GM23338 (cell line): ENCODE measurements at regions not wholly inside any gene's neighbourhood (a gene's known extent, or its start where the extent isn't known, plus 50 kb on each side); places are given as distances from the start of the nearest gene placed in this dataset.

Experiments
- ATAC-seq: fragments of 200-7000 bp; cut with Tn5 transposase; 3 replicates; pipeline ENCODE4 v1.9.1; 2020
- DNase-seq: peaks from one replicate; pipeline ENCODE4 v3.0.0-alpha.2; 2015; ENCODE audit warnings: low spot score
- H2AFZ ChIP-seq: fragments of 200-600 bp; sonication (generic); 2 replicates; pipeline ENCODE4 v1.8.0; 2016; ENCODE audit warnings: antibody characterized with exemption, mild to moderate bottlenecking, moderate library complexity
- H3F3A ChIP-seq: fragments of 200-600 bp; sonication (generic); replicated peaks from 2 replicates; pipeline ENCODE4 v1.8.0; 2017; ENCODE audit warnings: antibody characterized with exemption, mixed run types, low read depth
- H3K27ac ChIP-seq: fragments of 200-600 bp; sonication (generic); 2 replicates; pipeline ENCODE4 v1.6.1; 2016; ENCODE audit warnings: low read depth
- H3K27me3 ChIP-seq: fragments of 200-600 bp; sonication (generic); 2 replicates; pipeline ENCODE4 v1.8.0; 2016; ENCODE audit warnings: mild to moderate bottlenecking, mixed run types, moderate library complexity; ENCODE audit not compliant: insufficient read depth
- H3K36me3 ChIP-seq: fragments of 200-600 bp; sonication (generic); 2 replicates; pipeline ENCODE4 v1.8.0; 2016; ENCODE audit warnings: mild to moderate bottlenecking; ENCODE audit not compliant: insufficient read depth
- H3K4me1 ChIP-seq: fragments of 200-600 bp; sonication (generic); 2 replicates; pipeline ENCODE4 v1.8.0; 2016; ENCODE audit warnings: mild to moderate bottlenecking, moderate library complexity; ENCODE audit not compliant: insufficient read depth
- H3K4me2 ChIP-seq: fragments of 200-600 bp; sonication (generic); 2 replicates; pipeline ENCODE4 v1.7.1; 2017; ENCODE audit warnings: mixed run types
- H3K4me3 ChIP-seq: fragments of 200-600 bp; sonication (generic); 2 replicates; pipeline ENCODE4 v1.6.1; 2016; ENCODE audit warnings: mixed run types
- H3K79me2 ChIP-seq: fragments of 200-600 bp; sonication (generic); replicated peaks from 2 replicates; pipeline ENCODE4 v1.8.0; 2017; ENCODE audit warnings: mild to moderate bottlenecking; ENCODE audit not compliant: insufficient read depth
- H3K9me2 ChIP-seq: fragments of 200-600 bp; sonication (generic); 2 replicates; pipeline ENCODE4 v1.8.0; 2017; ENCODE audit not compliant: insufficient read depth
- H4K20me1 ChIP-seq: fragments of 200-600 bp; sonication (generic); replicated peaks from 2 replicates; pipeline ENCODE4 v1.8.0; 2017; ENCODE audit warnings: mild to moderate bottlenecking; ENCODE audit not compliant: insufficient read depth
- H3K27ac Mint-ChIP-seq: 2 replicates; pipeline ENCODE4 v1.8.0; 2020; ENCODE audit warnings: inconsistent platforms, mild to moderate bottlenecking, moderate library complexity, mixed read lengths
- H3K27me3 Mint-ChIP-seq: 3 replicates; pipeline ENCODE4 v1.8.0; 2022; ENCODE audit warnings: low read depth, mild to moderate bottlenecking, moderate library complexity, mixed read lengths, inconsistent platforms; ENCODE audit not compliant: insufficient read depth, poor library complexity
- H3K36me3 Mint-ChIP-seq: 3 replicates; pipeline ENCODE4 v1.8.0; 2021; ENCODE audit warnings: low read depth, mild to moderate bottlenecking, inconsistent platforms, moderate library complexity, mixed read lengths
- H3K4me1 Mint-ChIP-seq: 3 replicates; pipeline ENCODE4 v1.8.0; 2020; ENCODE audit warnings: mild to moderate bottlenecking, inconsistent platforms, mixed read lengths
- H3K4me3 Mint-ChIP-seq: 3 replicates; pipeline ENCODE4 v1.8.0; 2021; ENCODE audit warnings: moderate library complexity, mild to moderate bottlenecking, inconsistent platforms, mixed read lengths
- H3K9me3 Mint-ChIP-seq: 3 replicates; pipeline ENCODE4 v1.8.0; 2020; ENCODE audit warnings: moderate library complexity, mild to moderate bottlenecking, inconsistent platforms, mixed read lengths
- EZH2 ChIP-seq: fragments of 200-600 bp; sonication (generic); IDR thresholded peaks from one replicate; pipeline ENCODE4 v1.8.0; 2017; ENCODE audit warnings: antibody characterized with exemption, mild to moderate bottlenecking, low read depth; ENCODE audit not compliant: unreplicated experiment
- JUNB ChIP-seq: IDR thresholded peaks from one replicate; pipeline ENCODE4 v1.6.1; 2016; ENCODE audit warnings: antibody characterized with exemption; ENCODE audit not compliant: unreplicated experiment
- NANOG ChIP-seq: IDR thresholded peaks from 2 replicates; pipeline ENCODE4 v1.6.1; 2016; ENCODE audit warnings: antibody characterized with exemption, borderline replicate concordance
- POLR2AphosphoS5 ChIP-seq: IDR thresholded peaks from 2 replicates; pipeline ENCODE4 v1.6.1; 2016; ENCODE audit warnings: antibody characterized with exemption, low read depth
- TF ChIP-seq, protein P1 (sequence below): IDR thresholded peaks from one replicate; pipeline ENCODE4 v1.6.1; 2018; ENCODE audit warnings: antibody characterized with exemption; ENCODE audit not compliant: unreplicated experiment
- TF ChIP-seq, protein P2 (sequence below): IDR thresholded peaks from 2 replicates; pipeline ENCODE4 v1.6.1; 2016; ENCODE audit warnings: antibody characterized with exemption
- TF ChIP-seq, protein P3 (sequence below), 2 experiments: fragments of 200-600 bp in 1 of 2; sonication (generic) in 1 of 2; conservative IDR thresholded peaks; 2 replicates each; pipeline versions ENCODE4 v1.5.1 to v1.6.1; 2016 to 2017; ENCODE audit warnings: antibody characterized with exemption in 2 of 2, low read depth in 2 of 2, mild to moderate bottlenecking in 2 of 2, moderate library complexity in 1 of 2

DNA sequence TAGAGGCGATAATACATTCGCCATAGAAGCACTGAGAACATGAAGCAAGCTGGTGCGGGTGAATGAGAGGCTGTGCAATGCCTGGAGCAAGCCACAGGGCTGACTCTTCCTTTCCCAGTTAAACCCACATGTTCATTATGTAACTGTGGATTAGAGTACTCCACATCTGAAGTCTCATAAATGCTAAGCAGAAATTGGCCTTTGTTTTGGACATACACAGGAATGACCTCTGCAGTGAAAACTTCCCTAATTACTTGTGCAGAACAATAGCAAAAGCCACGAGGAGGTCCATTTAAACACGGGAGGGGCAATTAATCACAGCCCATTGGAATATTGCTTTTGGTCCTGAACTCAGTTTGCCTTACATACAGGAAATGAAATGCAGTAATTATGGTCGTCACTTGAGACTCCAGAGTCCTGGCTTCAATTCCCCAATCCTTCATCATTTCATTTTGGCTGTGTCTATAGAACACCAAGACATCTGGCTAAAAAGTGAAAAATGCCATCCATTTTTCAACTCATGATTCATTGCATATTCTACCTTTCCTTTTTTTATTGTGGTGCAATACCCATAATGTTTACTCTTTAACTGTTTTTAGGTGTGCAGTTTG, 78.7 kb upstream of the CXCL12 start:
- ATAC-seq (no peak), DNase-seq (no peak)
- Mint-ChIP-seq H3K27ac (no peak overlapping the region), H3K4me3 (no peak overlapping the region), H3K36me3 (no peaks in the 10 kb centered on the region), H3K4me1 (peaks cover 2% of the 10 kb centered on the region; the same call in 1 of the 3 replicates), H3K27me3 (peaks cover 1% of the 10 kb centered on the region), H3K9me3 (no peaks in the 10 kb centered on the region; the same call in 2 of the 3 replicates)
- Histone ChIP-seq H3K36me3 (no peaks in the 10 kb centered on the region), H4K20me1 (no peaks in the 10 kb centered on the region), H3K4me3 (no peak overlapping the region), H3K79me2 (no peaks in the 10 kb centered on the region), H2AFZ (no peak overlapping the region), H3K27me3 (no peaks in the 10 kb centered on the region), H3K4me2 (no peak overlapping the region), H3K9me2 (no peaks in the 10 kb centered on the region), H3F3A (no peaks in the 10 kb centered on the region), H3K27ac (no peak overlapping the region), H3K4me1 (no peaks in the 10 kb centered on the region)
- TF ChIP-seq, protein P1, sequence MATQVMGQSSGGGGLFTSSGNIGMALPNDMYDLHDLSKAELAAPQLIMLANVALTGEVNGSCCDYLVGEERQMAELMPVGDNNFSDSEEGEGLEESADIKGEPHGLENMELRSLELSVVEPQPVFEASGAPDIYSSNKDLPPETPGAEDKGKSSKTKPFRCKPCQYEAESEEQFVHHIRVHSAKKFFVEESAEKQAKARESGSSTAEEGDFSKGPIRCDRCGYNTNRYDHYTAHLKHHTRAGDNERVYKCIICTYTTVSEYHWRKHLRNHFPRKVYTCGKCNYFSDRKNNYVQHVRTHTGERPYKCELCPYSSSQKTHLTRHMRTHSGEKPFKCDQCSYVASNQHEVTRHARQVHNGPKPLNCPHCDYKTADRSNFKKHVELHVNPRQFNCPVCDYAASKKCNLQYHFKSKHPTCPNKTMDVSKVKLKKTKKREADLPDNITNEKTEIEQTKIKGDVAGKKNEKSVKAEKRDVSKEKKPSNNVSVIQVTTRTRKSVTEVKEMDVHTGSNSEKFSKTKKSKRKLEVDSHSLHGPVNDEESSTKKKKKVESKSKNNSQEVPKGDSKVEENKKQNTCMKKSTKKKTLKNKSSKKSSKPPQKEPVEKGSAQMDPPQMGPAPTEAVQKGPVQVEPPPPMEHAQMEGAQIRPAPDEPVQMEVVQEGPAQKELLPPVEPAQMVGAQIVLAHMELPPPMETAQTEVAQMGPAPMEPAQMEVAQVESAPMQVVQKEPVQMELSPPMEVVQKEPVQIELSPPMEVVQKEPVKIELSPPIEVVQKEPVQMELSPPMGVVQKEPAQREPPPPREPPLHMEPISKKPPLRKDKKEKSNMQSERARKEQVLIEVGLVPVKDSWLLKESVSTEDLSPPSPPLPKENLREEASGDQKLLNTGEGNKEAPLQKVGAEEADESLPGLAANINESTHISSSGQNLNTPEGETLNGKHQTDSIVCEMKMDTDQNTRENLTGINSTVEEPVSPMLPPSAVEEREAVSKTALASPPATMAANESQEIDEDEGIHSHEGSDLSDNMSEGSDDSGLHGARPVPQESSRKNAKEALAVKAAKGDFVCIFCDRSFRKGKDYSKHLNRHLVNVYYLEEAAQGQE = no peak
- TF ChIP-seq NANOG (no peak), EZH2 (no peak), POLR2AphosphoS5 (no peak), JUNB (no peak)
- TF ChIP-seq, protein P2, sequence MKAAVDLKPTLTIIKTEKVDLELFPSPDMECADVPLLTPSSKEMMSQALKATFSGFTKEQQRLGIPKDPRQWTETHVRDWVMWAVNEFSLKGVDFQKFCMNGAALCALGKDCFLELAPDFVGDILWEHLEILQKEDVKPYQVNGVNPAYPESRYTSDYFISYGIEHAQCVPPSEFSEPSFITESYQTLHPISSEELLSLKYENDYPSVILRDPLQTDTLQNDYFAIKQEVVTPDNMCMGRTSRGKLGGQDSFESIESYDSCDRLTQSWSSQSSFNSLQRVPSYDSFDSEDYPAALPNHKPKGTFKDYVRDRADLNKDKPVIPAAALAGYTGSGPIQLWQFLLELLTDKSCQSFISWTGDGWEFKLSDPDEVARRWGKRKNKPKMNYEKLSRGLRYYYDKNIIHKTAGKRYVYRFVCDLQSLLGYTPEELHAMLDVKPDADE = no peak

DNA sequence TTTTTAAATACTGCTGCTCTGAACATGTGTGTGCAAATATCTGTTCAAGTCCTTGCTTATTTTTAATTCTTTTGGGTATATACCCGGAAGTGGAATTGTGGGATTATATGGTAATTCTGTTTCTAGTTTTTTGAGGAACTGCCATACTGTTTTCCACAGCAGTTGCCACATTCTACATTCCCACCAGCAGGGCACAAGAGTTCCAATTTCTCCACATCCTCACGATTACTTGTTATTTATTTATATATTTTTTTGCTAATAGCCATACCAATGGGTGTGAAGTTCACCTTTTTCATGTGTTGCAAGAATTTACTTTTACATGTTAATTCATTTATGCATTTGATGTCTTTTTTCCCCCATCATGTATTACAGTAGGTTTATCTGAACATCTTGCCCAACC, 79.6 kb upstream of the CXCL12 start:
- H3K27me3 Mint-ChIP-seq = peaks cover 1% of the 10 kb centered on the region
- Histone ChIP-seq H2AFZ (no peak overlapping the region), H3K36me3 (no peaks in the 10 kb centered on the region), H3K4me3 (no peak overlapping the region), H3F3A (no peaks in the 10 kb centered on the region), H3K4me1 (no peaks in the 10 kb centered on the region), H3K9me2 (0 out of 2 replicates have a peak, but pooled peaks cover under 1% of the 10 kb centered on the region), H3K27ac (no peak overlapping the region), H3K79me2 (no peaks in the 10 kb centered on the region), H3K27me3 (no peaks in the 10 kb centered on the region), H3K4me2 (no peak overlapping the region), H4K20me1 (no peaks in the 10 kb centered on the region)
- peaks cover 2% of the 10 kb centered on the region; the same call in 1 of the 3 replicates for H3K4me1 Mint-ChIP-seq
- H3K4me3 Mint-ChIP-seq = no peak overlapping the region
- no peaks in the 10 kb centered on the region; the same call in 1 of the 3 replicates for H3K9me3 Mint-ChIP-seq
- H3K36me3 Mint-ChIP-seq = no peaks in the 10 kb centered on the region
- TF ChIP-seq, protein P3, sequence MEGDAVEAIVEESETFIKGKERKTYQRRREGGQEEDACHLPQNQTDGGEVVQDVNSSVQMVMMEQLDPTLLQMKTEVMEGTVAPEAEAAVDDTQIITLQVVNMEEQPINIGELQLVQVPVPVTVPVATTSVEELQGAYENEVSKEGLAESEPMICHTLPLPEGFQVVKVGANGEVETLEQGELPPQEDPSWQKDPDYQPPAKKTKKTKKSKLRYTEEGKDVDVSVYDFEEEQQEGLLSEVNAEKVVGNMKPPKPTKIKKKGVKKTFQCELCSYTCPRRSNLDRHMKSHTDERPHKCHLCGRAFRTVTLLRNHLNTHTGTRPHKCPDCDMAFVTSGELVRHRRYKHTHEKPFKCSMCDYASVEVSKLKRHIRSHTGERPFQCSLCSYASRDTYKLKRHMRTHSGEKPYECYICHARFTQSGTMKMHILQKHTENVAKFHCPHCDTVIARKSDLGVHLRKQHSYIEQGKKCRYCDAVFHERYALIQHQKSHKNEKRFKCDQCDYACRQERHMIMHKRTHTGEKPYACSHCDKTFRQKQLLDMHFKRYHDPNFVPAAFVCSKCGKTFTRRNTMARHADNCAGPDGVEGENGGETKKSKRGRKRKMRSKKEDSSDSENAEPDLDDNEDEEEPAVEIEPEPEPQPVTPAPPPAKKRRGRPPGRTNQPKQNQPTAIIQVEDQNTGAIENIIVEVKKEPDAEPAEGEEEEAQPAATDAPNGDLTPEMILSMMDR (conservative IDR thresholded peaks at IDR 0.05; ENCODE audit: low read depth in 2 of 2) = peak in 1 of 2 experiments; percentile 33; a peak in 1 of 4 replicates
- TF ChIP-seq, protein P1 = no peak
- DNase-seq (no peak), ATAC-seq (no peak)
- no peak overlapping the region for H3K27ac Mint-ChIP-seq
